GM12892 (cell line): ENCODE measurements at regions not wholly inside any gene's neighbourhood (a gene's known extent, or its start where the extent isn't known, plus 50 kb on each side); places are given as distances from the start of the nearest gene placed in this dataset.

Experiments used
- POLR2A ChIP-seq: IDR thresholded peaks from 2 replicates; pipeline ENCODE4 v1.6.1; 2011; ENCODE audit warnings: low read depth, low read length, control low read depth
- POLR2AphosphoS5 ChIP-seq: IDR thresholded peaks from 2 replicates; pipeline ENCODE4 v1.6.1; 2011; ENCODE audit warnings: low read depth, low read length, control low read depth

GRCh38 chr6:133042550-133043120 lies 198.5 kb upstream of the EYA4 start:
- no peak for TF ChIP-seq POLR2A
- TF ChIP-seq POLR2AphosphoS5 = no peak
